ENCODE measurements at regions not wholly inside any gene's neighbourhood (a gene's known extent, or its start where the extent isn't known, plus 50 kb on each side); places are given as distances from the start of the nearest gene placed in this dataset.
A peak's percentile ranks its signal among the peaks of the same experiment; 100 is the strongest.
"Not testable (repeated sequence)": the region's sequence is repeated elsewhere in the genome, so short reads cannot be mapped to it uniquely, and the experiment has no call there.

DNA sequence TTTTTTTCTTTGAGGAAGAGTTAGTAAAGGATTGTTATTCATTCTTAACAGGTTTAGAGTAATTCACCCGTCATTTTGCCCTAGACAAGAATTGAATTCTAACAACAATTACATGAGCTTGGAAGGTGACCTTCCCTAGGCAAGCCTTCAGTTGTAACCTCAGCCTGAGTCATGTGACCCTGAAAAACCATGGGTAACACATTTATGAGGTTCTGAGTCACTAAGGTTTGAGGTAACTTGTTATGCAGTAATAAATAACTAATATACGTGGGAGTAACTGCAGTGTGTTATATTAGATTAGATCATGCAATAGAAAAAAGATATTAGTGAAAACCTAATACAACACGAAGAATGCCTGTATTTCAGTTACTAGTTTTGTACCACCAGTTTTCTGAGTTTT lies 237.6 kb upstream of the NDN start:
- no peak for DNase-seq

GRCh38 chr15:23954931-23955330 lies 267.8 kb upstream of the NDN start:
- no peak for DNase-seq

DNA sequence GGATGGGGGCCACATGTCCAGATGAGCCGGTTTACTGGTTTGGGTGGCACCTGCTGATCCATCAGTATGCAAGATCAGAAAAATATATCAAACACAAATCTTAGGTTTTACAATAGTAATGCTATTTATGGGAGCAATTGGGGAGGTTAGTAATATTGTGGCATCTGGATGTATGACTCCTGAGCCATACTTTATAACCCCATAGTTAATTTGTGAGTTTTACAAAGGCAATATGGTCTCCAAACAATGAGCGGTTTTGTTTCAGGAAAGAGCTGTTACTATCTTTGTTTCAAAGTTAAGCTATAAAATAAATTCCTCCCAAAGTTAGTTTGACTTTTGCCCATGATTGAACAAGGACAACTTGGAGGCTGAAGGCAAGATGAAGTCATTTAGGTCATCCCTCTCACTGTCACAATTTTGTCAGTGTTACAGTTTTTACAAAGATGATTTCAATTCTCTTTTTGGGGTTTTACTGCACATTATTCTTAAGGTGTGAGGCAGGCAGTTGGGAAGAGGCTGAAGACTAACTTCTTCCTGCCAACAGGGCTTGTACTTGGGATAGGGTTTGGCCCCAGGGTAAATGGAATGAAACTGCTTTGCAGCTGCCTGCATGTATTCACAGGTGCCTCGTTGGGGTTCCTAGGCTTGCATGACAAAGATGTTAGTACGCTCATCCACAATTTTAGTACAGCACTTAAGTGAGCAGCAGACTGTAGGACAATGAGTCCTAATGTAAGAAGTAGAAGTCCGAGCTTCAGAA lies 296.6 kb upstream of the NDN start:
- no peak for DNase-seq

DNA sequence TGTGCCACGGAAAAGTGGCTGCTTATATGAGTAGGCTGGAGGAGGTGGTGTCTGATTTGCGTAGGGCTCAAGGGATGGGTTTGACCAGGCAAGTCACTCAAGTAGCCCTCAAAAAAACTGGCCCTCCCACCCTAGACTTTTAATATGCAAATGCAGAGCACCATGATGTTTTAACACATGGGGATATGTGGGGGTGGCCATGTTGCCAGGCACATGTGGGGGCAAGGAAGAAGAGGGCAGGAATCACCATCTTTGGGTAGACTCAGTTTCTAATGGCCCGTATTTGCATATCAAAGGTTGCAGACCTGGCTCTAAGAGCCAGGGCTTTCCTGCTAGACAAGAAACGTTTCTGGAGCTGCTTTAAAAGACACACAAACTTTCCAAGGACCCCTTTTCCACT lies 307.2 kb upstream of the NDN start:
- DNase-seq: no peak

- DNase-seq: no peak
Measured at GRCh38 chr15:23998056-23998455, 311.0 kb upstream of the NDN start.

GRCh38 chr15:24008476-24008875 lies 321.4 kb upstream of the NDN start:
- no peak for DNase-seq

- DNase-seq: no peak
Measured at GRCh38 chr15:24017470-24017869, 330.4 kb upstream of the NDN start.

DNA sequence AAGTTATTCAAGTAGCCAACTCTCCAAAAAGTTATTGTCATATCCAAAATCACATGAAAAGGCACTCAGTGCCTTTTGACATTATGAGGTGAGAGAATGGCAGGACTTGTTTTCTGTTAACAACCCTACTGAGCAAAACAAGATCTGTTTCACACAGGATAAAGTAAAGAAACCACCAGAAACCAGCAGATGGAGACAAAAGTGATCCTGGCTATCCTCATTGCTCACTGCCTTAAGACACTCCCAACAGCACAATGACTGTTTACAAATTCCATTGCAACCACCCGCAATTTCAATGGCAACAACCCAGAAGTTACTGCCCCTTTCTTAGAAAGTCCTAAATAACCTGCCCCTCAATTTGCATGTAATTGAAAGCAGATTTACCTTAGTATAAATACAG lies 352.6 kb upstream of the NDN start:
- no peak for DNase-seq

GRCh38 chr15:24054547-24055245 lies 367.6 kb upstream of the NDN start:
- no peak for DNase-seq

- DNase-seq: no peak
Measured at GRCh38 chr15:24067733-24068501, 380.8 kb upstream of the NDN start.

GRCh38 chr15:24075420-24076089 lies 388.4 kb upstream of the NDN start:
- DNase-seq: no peak

- no peak for DNase-seq
Measured at GRCh38 chr15:24076090-24076784, 389.1 kb upstream of the NDN start.

GRCh38 chr15:24078310-24079029 lies 391.4 kb upstream of the NDN start:
- no peak for DNase-seq

- DNase-seq: not testable (repeated sequence)
Measured at GRCh38 chr15:24088941-24089340, 401.8 kb upstream of the NDN start.

DNA sequence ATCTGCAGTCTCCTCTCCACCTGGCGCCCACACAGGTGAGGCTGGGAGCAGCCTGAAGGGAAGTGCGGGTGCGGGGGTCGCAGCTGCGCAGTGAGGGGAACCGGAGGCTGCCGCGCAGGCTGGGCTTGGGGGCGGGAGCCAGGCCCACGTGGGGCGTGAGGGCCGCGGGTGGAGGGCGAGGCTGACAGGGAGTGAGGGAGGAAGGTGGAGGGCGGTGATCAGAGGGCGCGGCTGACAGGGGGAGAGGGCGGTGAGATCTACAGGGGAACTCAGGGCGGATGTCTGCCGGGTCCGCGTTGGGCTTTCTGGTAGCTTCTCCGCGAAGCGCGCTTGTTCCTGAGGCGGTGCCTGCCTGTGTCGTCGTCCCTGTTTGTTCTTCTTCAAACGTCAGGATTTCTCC lies 414.4 kb upstream of the NDN start:
- DNase-seq: peak in 4 of 51 donors; percentile 1 to 13 (median 5)

DNA sequence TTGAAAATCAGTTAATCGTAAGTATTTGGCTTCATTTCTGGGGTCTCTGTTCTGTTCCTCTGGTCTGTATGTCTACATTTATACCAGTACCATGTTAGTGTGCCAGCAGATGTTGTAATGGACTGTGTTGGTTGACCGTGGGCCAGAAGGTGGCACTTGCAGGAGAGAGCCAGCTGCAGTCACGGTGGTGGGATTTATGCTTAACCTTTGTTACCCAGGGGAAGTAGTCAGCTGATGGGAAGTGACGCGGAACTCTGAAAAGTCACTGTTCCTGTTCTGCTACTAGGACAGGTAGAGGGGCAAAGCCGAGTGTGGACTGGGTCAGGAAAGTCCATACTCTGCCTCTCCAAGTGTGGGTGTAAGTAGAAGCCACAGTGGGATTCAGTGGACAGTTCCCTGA lies 420.4 kb upstream of the NDN start:
- DNase-seq: not testable (repeated sequence)

DNA sequence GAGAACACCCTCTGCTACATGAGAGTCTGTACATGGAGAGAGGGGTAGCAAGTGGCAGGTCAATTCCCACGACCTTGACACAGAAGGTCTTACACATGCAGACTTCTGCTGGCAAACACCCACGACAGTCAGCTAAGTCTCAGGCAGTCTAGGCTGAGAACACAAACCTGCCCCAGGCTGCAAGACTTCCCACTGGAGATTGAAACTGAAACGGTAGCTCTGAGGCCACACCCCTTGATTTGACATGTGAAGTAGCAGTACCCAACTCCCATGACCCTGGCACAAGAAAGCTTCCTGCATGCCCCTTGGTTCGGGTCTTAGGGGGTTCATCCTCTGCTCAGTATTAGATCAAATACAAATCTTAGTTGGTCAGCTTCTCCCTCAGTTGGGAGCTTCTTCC lies 420.8 kb upstream of the NDN start:
- DNase-seq: not testable (repeated sequence)

DNA sequence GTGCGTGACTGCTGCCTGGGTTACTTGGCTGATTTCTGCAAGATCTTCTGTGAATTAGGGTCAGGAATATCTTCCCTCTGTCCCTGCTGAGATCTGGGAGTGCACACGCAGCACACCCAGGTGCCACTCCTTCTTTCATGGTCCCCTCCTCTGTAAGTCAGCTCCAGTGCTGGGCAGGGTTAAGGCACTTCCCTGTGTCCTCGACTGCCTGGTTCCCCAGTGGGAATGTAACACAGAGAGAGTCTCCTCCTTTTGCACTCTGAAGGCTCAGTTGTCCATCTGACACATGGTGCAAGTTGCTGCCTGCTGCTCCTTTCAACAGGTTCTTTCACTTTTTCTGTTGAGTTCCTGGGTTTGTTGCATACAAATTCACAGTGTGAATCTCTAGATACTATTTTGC lies 421.2 kb upstream of the NDN start:
- not testable (repeated sequence) for DNase-seq

GRCh38 chr15:24139622-24140021 lies 452.5 kb upstream of the NDN start:
- not testable (repeated sequence) for DNase-seq

GRCh38 chr15:24145070-24145469 lies 458.0 kb upstream of the NDN start:
- not testable (repeated sequence) for DNase-seq

DNA sequence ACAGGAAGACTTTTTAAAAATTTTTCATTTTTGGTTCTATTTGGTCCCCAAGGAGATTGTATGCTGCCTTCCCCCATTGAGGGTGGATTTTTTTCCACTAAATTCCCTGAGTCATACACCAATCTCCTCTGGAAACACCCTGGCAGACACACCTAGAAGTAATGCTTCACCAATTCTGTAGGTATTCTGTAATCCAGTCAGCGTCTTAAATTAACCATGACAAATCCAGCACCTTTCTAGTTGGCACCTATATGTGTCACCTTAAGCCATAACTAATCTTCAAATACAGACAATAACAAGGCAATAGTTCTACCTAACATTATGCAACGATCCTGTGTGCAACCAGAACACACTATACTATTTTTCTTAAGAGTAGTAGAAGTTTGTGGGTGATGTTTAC lies 459.1 kb upstream of the NDN start:
- DNase-seq: no peak

Data from hypothalamus (tissue), 51 donors.